LNCAP (cell line): ENCODE measurements at regions not wholly inside any gene's neighbourhood (a gene's known extent, or its start where the extent isn't known, plus 50 kb on each side); places are given as distances from the start of the nearest gene placed in this dataset.

ENCODE experiments used
- TF ChIP-seq, protein P1 (sequence below): fragments of 450-650 bp; IDR thresholded peaks from 2 replicates; pipeline ENCODE4 v1.5.1; 2017; ENCODE audit warnings: mild to moderate bottlenecking

DNA sequence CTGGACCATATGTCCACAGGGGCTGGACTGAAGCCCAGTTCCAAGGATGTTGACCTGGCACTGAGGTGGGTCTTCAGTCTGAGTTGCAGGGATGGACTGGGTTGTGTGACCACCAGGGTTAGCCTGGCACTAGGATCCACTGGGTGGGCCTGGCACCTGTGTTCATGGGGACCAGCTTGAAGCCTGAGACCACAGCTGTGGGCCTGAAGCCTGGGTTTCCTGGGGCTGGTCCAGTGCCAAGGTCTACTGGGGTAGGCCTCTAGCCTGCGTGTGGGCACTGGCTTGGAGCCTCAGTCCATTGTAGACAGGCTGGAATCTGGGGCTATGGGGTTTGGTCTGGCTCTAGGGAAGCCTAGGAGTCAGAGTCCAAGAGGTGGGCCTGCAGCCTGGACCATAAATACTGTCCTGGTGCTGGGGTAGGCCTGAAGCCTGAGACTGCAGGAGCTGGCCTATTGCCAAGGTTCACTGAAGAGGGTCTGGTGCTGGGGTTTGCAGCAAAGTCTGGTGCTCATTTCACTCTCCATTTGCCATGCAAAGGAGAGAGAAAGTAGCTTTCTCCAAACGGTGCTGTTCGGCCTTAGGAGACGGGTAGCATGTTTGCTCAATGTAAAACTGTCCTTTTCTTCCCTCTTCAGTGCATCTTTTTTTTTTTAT is 51.2 kb upstream of the TBC1D5 start:
- TF ChIP-seq, protein P1, sequence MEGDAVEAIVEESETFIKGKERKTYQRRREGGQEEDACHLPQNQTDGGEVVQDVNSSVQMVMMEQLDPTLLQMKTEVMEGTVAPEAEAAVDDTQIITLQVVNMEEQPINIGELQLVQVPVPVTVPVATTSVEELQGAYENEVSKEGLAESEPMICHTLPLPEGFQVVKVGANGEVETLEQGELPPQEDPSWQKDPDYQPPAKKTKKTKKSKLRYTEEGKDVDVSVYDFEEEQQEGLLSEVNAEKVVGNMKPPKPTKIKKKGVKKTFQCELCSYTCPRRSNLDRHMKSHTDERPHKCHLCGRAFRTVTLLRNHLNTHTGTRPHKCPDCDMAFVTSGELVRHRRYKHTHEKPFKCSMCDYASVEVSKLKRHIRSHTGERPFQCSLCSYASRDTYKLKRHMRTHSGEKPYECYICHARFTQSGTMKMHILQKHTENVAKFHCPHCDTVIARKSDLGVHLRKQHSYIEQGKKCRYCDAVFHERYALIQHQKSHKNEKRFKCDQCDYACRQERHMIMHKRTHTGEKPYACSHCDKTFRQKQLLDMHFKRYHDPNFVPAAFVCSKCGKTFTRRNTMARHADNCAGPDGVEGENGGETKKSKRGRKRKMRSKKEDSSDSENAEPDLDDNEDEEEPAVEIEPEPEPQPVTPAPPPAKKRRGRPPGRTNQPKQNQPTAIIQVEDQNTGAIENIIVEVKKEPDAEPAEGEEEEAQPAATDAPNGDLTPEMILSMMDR: no peak
